GM13977 (cell line): ENCODE measurements at regions not wholly inside any gene's neighbourhood (a gene's known extent, or its start where the extent isn't known, plus 50 kb on each side); places are given as distances from the start of the nearest gene placed in this dataset.

ENCODE experiments used
- DNase-seq: peaks from one replicate; pipeline ENCODE4 v3.0.0; 2012; ENCODE audit warnings: low spot score
- in situ Hi-C: fragments of 300-500 bp; cut with MboI; formaldehyde crosslinking; loops from one replicate; pipeline ENCODE4 v1.12.0; 2022; ENCODE audit warnings: low sequenced_read_pairs, low pct_unique_long_range_greater_than_20kb, mixed read lengths, inconsistent platforms; ENCODE audit not compliant: unreplicated experiment
- TF ChIP-seq, protein P1 (sequence below): IDR thresholded peaks from 2 replicates; pipeline ENCODE4 v1.5.1; 2012; ENCODE audit warnings: mild to moderate bottlenecking, control low read depth; ENCODE audit not compliant: insufficient read depth; ENCODE audit errors: extremely low read depth, missing control alignments

DNA sequence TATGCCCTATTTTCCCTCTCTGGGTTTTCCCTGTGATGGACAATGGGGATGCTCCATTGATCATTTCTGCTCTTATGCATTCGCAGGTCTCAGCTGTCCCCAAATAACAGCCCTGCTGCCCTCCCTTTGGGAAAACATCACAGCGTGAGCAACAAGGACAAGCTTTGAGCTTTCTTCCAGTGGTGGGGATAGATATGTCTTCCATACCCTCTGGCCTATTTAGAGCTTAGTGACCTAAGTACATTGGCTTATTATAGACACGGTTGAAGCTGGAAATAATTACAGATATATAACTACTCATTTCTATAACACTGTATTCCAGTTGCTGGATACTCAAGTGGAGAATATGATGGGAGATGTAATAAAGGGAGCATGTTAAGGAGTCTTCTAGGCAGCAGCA lies 304.3 kb upstream of the MGAT5 start:
- TF ChIP-seq, protein P1, sequence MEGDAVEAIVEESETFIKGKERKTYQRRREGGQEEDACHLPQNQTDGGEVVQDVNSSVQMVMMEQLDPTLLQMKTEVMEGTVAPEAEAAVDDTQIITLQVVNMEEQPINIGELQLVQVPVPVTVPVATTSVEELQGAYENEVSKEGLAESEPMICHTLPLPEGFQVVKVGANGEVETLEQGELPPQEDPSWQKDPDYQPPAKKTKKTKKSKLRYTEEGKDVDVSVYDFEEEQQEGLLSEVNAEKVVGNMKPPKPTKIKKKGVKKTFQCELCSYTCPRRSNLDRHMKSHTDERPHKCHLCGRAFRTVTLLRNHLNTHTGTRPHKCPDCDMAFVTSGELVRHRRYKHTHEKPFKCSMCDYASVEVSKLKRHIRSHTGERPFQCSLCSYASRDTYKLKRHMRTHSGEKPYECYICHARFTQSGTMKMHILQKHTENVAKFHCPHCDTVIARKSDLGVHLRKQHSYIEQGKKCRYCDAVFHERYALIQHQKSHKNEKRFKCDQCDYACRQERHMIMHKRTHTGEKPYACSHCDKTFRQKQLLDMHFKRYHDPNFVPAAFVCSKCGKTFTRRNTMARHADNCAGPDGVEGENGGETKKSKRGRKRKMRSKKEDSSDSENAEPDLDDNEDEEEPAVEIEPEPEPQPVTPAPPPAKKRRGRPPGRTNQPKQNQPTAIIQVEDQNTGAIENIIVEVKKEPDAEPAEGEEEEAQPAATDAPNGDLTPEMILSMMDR: no peak
- in situ Hi-C loops: no loop called here
- DNase-seq: no peak

DNA sequence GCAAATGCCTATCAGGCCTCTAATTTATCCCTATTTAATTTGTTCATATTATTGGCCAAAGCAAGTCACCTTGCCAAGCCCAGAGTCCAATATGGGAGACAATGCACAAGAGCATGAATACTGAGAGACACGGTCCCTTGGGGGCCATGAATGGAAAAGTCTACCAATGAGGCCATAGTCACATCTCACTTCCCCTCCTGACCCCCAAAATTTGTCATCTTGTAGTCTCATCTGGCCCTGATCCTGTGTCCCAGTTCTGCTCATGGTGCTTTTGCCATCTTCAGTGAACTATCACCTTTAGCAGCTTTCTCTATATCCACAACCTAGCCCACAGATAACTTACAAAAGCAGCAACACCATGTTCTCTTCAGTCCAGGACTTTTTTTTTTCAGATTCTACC lies 302.7 kb upstream of the MGAT5 start:
- in situ Hi-C loops: loop anchor here (25.0 kb wide), 2 partner anchors 89 to 461 kb away; no protein-coding TSS in a partner anchor
- no peak for DNase-seq
- TF ChIP-seq, protein P1: no peak

GRCh38 chr2:133952420-133952819 lies 301.5 kb upstream of the MGAT5 start:
- DNase-seq: peak; percentile 17
- TF ChIP-seq, protein P1: no peak
- in situ Hi-C loops: loop anchor here (25.0 kb wide), 2 partner anchors 90 to 460 kb away; no protein-coding TSS in a partner anchor

- TF ChIP-seq, protein P1: no peak
- no peak for DNase-seq
- in situ Hi-C loops: loop anchor here (25.0 kb wide), 2 partner anchors 91 to 459 kb away; no protein-coding TSS in a partner anchor
These were observed 301.0 kb upstream of the MGAT5 start for GRCh38 chr2:133952896-133953295.

GRCh38 chr2:133953524-133953923 lies 300.3 kb upstream of the MGAT5 start:
- in situ Hi-C loops: loop anchor here (25.0 kb wide), 2 partner anchors 91 to 459 kb away; no protein-coding TSS in a partner anchor
- TF ChIP-seq, protein P1: no peak
- no peak for DNase-seq

- in situ Hi-C loops: loop anchor here (25.0 kb wide), 2 partner anchors 92 to 458 kb away; no protein-coding TSS in a partner anchor
- no peak for DNase-seq
- TF ChIP-seq, protein P1: no peak
These were observed 299.2 kb upstream of the MGAT5 start for GRCh38 chr2:133954636-133955035.
